SH-SY5Y (cell line): ENCODE measurements at regions not wholly inside any gene's neighbourhood (a gene's known extent, or its start where the extent isn't known, plus 50 kb on each side); places are given as distances from the start of the nearest gene placed in this dataset.

Experiments used
- GATA2 ChIP-seq: IDR thresholded peaks from 2 replicates; pipeline ENCODE4 v1.6.1; 2011; ENCODE audit warnings: mild to moderate bottlenecking, low read depth, low read length
- GATA3 ChIP-seq: IDR thresholded peaks from 2 replicates; pipeline ENCODE4 v1.6.1; 2011; ENCODE audit warnings: low read depth, mild to moderate bottlenecking, low read length, moderate library complexity

- no peak for TF ChIP-seq GATA2
- no peak for TF ChIP-seq GATA3
Observed at GRCh38 chrX:39827951-39828350, 269.8 kb downstream of the BCOR start.
